H9 (cell line): ENCODE measurements at regions not wholly inside any gene's neighbourhood (a gene's known extent, or its start where the extent isn't known, plus 50 kb on each side); places are given as distances from the start of the nearest gene placed in this dataset.

Experiments used
- DNase-seq: peaks from one replicate; pipeline ENCODE4 v3.0.0-alpha.2; 2017
- H2AFZ ChIP-seq: one replicate; pipeline ENCODE4 v1.6.1; 2013; ENCODE audit warnings: mild to moderate bottlenecking, low read length, control low read depth, moderate library complexity
- H2AK5ac ChIP-seq: 2 replicates; pipeline ENCODE4 v1.6.1; 2013; ENCODE audit warnings: low read length, control low read depth, mixed read lengths; ENCODE audit not compliant: insufficient read length
- H2BK120ac ChIP-seq: one replicate; pipeline ENCODE4 v1.6.1; 2013; ENCODE audit warnings: low read depth, mild to moderate bottlenecking, low read length, control low read depth, inconsistent platforms; ENCODE audit not compliant: poor library complexity, severe bottlenecking
- H2BK12ac ChIP-seq: 2 replicates; pipeline ENCODE4 v1.6.1; 2013; ENCODE audit warnings: low read length, control low read depth, mixed read lengths, low read depth; ENCODE audit not compliant: insufficient read length
- H2BK15ac ChIP-seq: 2 replicates; pipeline ENCODE4 v1.6.1; 2013; ENCODE audit warnings: low read depth, low read length, control low read depth
- H2BK20ac ChIP-seq: one replicate; pipeline ENCODE4 v1.6.1; 2013; ENCODE audit warnings: low read depth, mild to moderate bottlenecking, low read length, control low read depth, inconsistent platforms; ENCODE audit not compliant: poor library complexity, severe bottlenecking
- H2BK5ac ChIP-seq: 2 replicates; pipeline ENCODE4 v1.6.1; 2013; ENCODE audit warnings: low read length, control low read depth, mixed read lengths; ENCODE audit not compliant: insufficient read length
- H3K14ac ChIP-seq: 2 replicates; pipeline ENCODE4 v1.6.1; 2013; ENCODE audit warnings: low read length, control low read depth; ENCODE audit not compliant: insufficient read depth
- H3K18ac ChIP-seq: 2 replicates; pipeline ENCODE4 v1.6.1; 2013; ENCODE audit warnings: low read depth, mild to moderate bottlenecking, mixed read lengths, low read length, control low read depth; ENCODE audit not compliant: insufficient read length
- H3K23ac ChIP-seq: 2 replicates; pipeline ENCODE4 v1.6.1; 2013; ENCODE audit warnings: low read length, control low read depth, mixed read lengths, low read depth; ENCODE audit not compliant: insufficient read length
- H3K23me2 ChIP-seq: 2 replicates; pipeline ENCODE4 v1.6.1; 2013; ENCODE audit warnings: low read depth, mild to moderate bottlenecking, mixed read lengths, low read length, control low read depth; ENCODE audit not compliant: insufficient read length, poor library complexity, severe bottlenecking
- H3K27ac ChIP-seq: 2 replicates; pipeline ENCODE4 v1.5.1; 2013; ENCODE audit warnings: low read length, control low read depth, mixed read lengths, low read depth; ENCODE audit not compliant: insufficient read length
- H3K27me3 ChIP-seq: 2 replicates; pipeline ENCODE4 v1.6.1; 2013; ENCODE audit warnings: low read length, control low read depth, inconsistent platforms; ENCODE audit not compliant: insufficient read depth
- H3K4ac ChIP-seq: 2 replicates; pipeline ENCODE4 v1.6.1; 2013; ENCODE audit warnings: low read depth, mild to moderate bottlenecking, control low read depth, inconsistent platforms, low read length, moderate library complexity
- H3K4me1 ChIP-seq: 2 replicates; pipeline ENCODE4 v1.6.1; 2013; ENCODE audit warnings: low read length, control low read depth, inconsistent platforms; ENCODE audit not compliant: insufficient read depth
- H3K4me2 ChIP-seq: 2 replicates; pipeline ENCODE4 v1.6.1; 2013; ENCODE audit warnings: low read length, control low read depth, mixed read lengths; ENCODE audit not compliant: insufficient read length, insufficient read depth
- H3K56ac ChIP-seq: 2 replicates; pipeline ENCODE4 v1.6.1; 2013; ENCODE audit warnings: low read depth, mild to moderate bottlenecking, mixed read lengths, low read length, control low read depth; ENCODE audit not compliant: insufficient read length
- H3K79me1 ChIP-seq: 2 replicates; pipeline ENCODE4 v1.6.1; 2013; ENCODE audit warnings: low read depth, mild to moderate bottlenecking, moderate library complexity, low read length, control low read depth, inconsistent platforms; ENCODE audit not compliant: insufficient read depth, poor library complexity, severe bottlenecking
- H3K79me2 ChIP-seq: 2 replicates; pipeline ENCODE4 v1.6.1; 2013; ENCODE audit warnings: low read length, control low read depth, inconsistent platforms; ENCODE audit not compliant: insufficient read depth
- H3K9ac ChIP-seq: 2 replicates; pipeline ENCODE4 v1.6.1; 2013; ENCODE audit warnings: low read length, control low read depth, mixed read lengths; ENCODE audit not compliant: insufficient read length; ENCODE audit errors: extremely low read depth
- H3K9me3 ChIP-seq: one replicate; pipeline ENCODE4 v1.6.1; 2013; ENCODE audit warnings: low read depth, low read length, inconsistent platforms; ENCODE audit not compliant: control insufficient read depth
- H3T11ph ChIP-seq: one replicate; pipeline ENCODE4 v1.6.1; 2013; ENCODE audit warnings: mild to moderate bottlenecking, low read length, control low read depth, inconsistent platforms
- H4K20me1 ChIP-seq: one replicate; pipeline ENCODE4 v1.6.1; 2013; ENCODE audit not compliant: control insufficient read depth, insufficient read length, insufficient read depth
- H4K5ac ChIP-seq: 2 replicates; pipeline ENCODE4 v1.6.1; 2013; ENCODE audit warnings: low read depth, mild to moderate bottlenecking, mixed read lengths, low read length, control low read depth; ENCODE audit not compliant: insufficient read length
- H4K8ac ChIP-seq: replicated peaks from 2 replicates; pipeline ENCODE4 v1.6.1; 2013; ENCODE audit warnings: low read length, control low read depth, mixed read lengths, low read depth; ENCODE audit not compliant: insufficient read length
- H4K91ac ChIP-seq: 2 replicates; pipeline ENCODE4 v1.6.1; 2013; ENCODE audit warnings: low read depth, mild to moderate bottlenecking, moderate library complexity, mixed read lengths, low read length, control low read depth; ENCODE audit not compliant: insufficient read length
- H3K27ac Mint-ChIP-seq, 3 experiments: 2 replicates in 2 of 3; 3 replicates in 1 of 3; pipeline ENCODE4 v1.8.0; 2020 to 2021; ENCODE audit warnings: mixed read lengths in 3 of 3, mild to moderate bottlenecking in 1 of 3, moderate library complexity in 1 of 3
- H3K27me3 Mint-ChIP-seq: 2 replicates; pipeline ENCODE4 v1.8.0; 2021; ENCODE audit warnings: low read depth, mild to moderate bottlenecking, moderate library complexity, mixed read lengths
- H3K36me3 Mint-ChIP-seq, 3 experiments: 2 replicates in 2 of 3; 3 replicates in 1 of 3; pipeline ENCODE4 v1.8.0; 2020 to 2021; ENCODE audit warnings: low read depth in 3 of 3, mixed read lengths in 3 of 3; ENCODE audit not compliant: insufficient read depth in 1 of 3
- H3K4me1 Mint-ChIP-seq, 2 experiments: 2 replicates each; pipeline ENCODE4 v1.8.0; 2020; ENCODE audit warnings: mixed read lengths in 2 of 2
- H3K4me3 Mint-ChIP-seq, 2 experiments: 2 replicates in 1 of 2; 3 replicates in 1 of 2; pipeline ENCODE4 v1.8.0; 2020 to 2021; ENCODE audit warnings: mild to moderate bottlenecking in 2 of 2, mixed read lengths in 2 of 2, moderate library complexity in 1 of 2
- H3K9me3 Mint-ChIP-seq, 2 experiments: 2 replicates in 1 of 2; 3 replicates in 1 of 2; pipeline ENCODE4 v1.8.0; 2020; ENCODE audit warnings: mild to moderate bottlenecking in 2 of 2, mixed read lengths in 2 of 2, moderate library complexity in 1 of 2
- CTCF ChIP-seq: fragments of 200-600 bp; sonication (generic); conservative IDR thresholded peaks from 3 replicates; pipeline ENCODE4 v1.8.0; 2021; ENCODE audit warnings: antibody characterized with exemption, mild to moderate bottlenecking
- WGBS: extraction: QIAGEN DNeasy Blood & Tissue Kit; methylation state at CpG from one replicate; pipeline ENCODE4 v1.1.7; 2013; ENCODE audit warnings: missing lambda C conversion rate, low lambda C conversion rate, mixed read lengths; ENCODE audit not compliant: insufficient read length; ENCODE audit errors: extremely low coverage; 5-methylcytosine and 5-hydroxymethylcytosine counted together

- Histone ChIP-seq H3K9me3 (no peaks in the 10 kb centered on the region), H3K4ac (no peak overlapping the region), H2AFZ (no peak overlapping the region), H2BK5ac (no peak overlapping the region), H3K23me2 (no peaks in the 10 kb centered on the region), H4K8ac (no peak overlapping the region), H3T11ph (no peak overlapping the region), H2BK20ac (no peak overlapping the region), H3K79me2 (no peaks in the 10 kb centered on the region), H2AK5ac (no peak overlapping the region), H3K4me2 (no peak overlapping the region), H3K23ac (no peak overlapping the region), H2BK12ac (no peak overlapping the region), H4K20me1 (no peaks in the 10 kb centered on the region), H2BK15ac (no peak overlapping the region), H3K14ac (no peak overlapping the region), H4K5ac (no peak overlapping the region), H3K9ac (no peak overlapping the region), H3K4me1 (no peaks in the 10 kb centered on the region), H2BK120ac (no peak overlapping the region), H3K79me1 (no peaks in the 10 kb centered on the region), H3K18ac (no peak overlapping the region), H3K56ac (no peak overlapping the region), H4K91ac (no peak overlapping the region), H3K27me3 (no peaks in the 10 kb centered on the region), H3K27ac (no peak overlapping the region)
- Mint-ChIP-seq H3K4me1 (no peaks in the 10 kb centered on the region), H3K27me3 (no peaks in the 10 kb centered on the region; the same call in 1 of the 2 replicates), H3K4me3 (no peak overlapping the region), H3K27ac (no peak overlapping the region), H3K36me3 (no peaks in the 10 kb centered on the region), H3K9me3 (no peaks in the 10 kb centered on the region)
- no peak for DNase-seq
- no CpG with 5 or more reads among the region's 5 CpGs for WGBS
- TF ChIP-seq CTCF: no peak
Measured at GRCh38 chr1:229950020-229950419, 117.0 kb upstream of the GALNT2 start.
